Heart right ventricle (tissue), 16 donors: ENCODE measurements at regions not wholly inside any gene's neighbourhood (a gene's known extent, or its start where the extent isn't known, plus 50 kb on each side); places are given as distances from the start of the nearest gene placed in this dataset.

ENCODE experiments used
- ATAC-seq, 8 donors: fragments of 200-7000 bp; cut with Tn5 transposase; one replicate each; pipeline ENCODE4 v1.9.1; 2020; ENCODE audit warnings: mild to moderate bottlenecking in 8 of 8, moderate library complexity in 8 of 8, moderate number of reproducible peaks in 1 of 8
- DNase-seq, 2 donors: peaks; one replicate each; pipeline ENCODE4 v3.0.0-alpha.2; 2020
- H3K27ac ChIP-seq, 10 donors: fragments of 200-600 bp; sonication (generic) in 2 of 10; one replicate each; pipeline versions ENCODE4 v1.5.0 to v1.8.0; 2020 to 2022; ENCODE audit warnings: mild to moderate bottlenecking in 3 of 10
- H3K27me3 ChIP-seq, 7 donors: fragments of 200-600 bp; one replicate each; pipeline ENCODE4 v1.8.0; 2021 to 2022; ENCODE audit warnings: mild to moderate bottlenecking in 2 of 7
- H3K36me3 ChIP-seq, 9 donors: fragments of 200-600 bp; sonication (generic) in 1 of 9; one replicate each; pipeline versions ENCODE4 v1.5.0 to v1.8.0; 2020 to 2022; ENCODE audit warnings: mild to moderate bottlenecking in 2 of 9
- H3K4me1 ChIP-seq, 9 donors: fragments of 200-600 bp; sonication (generic) in 1 of 9; one replicate each; pipeline versions ENCODE4 v1.5.0 to v1.8.0; 2020 to 2022; ENCODE audit warnings: mild to moderate bottlenecking in 4 of 9
- H3K4me3 ChIP-seq, 10 donors: fragments of 200-600 bp; sonication (generic) in 2 of 10; one replicate each; pipeline versions ENCODE4 v1.5.0 to v1.8.0; 2020 to 2022; ENCODE audit warnings: mild to moderate bottlenecking in 7 of 10, moderate library complexity in 2 of 10
- H3K9me3 ChIP-seq, 11 donors: fragments of 200-600 bp in 10 of 11; sonication (generic) in 2 of 11; one replicate each; pipeline versions ENCODE4 v1.5.0 to v1.8.0; 2013 to 2022; ENCODE audit warnings: mild to moderate bottlenecking in 2 of 11, control low read depth in 1 of 11, moderate library complexity in 1 of 11
- WGBS, 2 donors: extraction: QIAGEN DNeasy Blood & Tissue Kit; methylation state at CpG; one replicate each; pipeline ENCODE4 v1.1.7; 2013; ENCODE audit warnings: inconsistent platforms in 1 of 2; 5-methylcytosine and 5-hydroxymethylcytosine counted together
- intact Hi-C, 10 donors: fragments of 100-400 bp; cut with DNase I; formaldehyde crosslinking; loops; one replicate each; pipeline versions ENCODE4 v1.11.1 to v1.14.2; 2022
- TF ChIP-seq, protein P1 (sequence below), 9 donors: fragments of 200-600 bp; sonication (generic) in 2 of 9; IDR thresholded peaks; one replicate each; pipeline versions ENCODE4 v1.5.0 to v1.8.0; 2021 to 2022; ENCODE audit warnings: antibody characterized with exemption in 9 of 9, mild to moderate bottlenecking in 5 of 9, moderate library complexity in 1 of 9
- donor health status: Arrhythmogenic right ventricular cardiomyopathy.
- donor health status: ischemic (EF 13 %, LVEDD 7.1; RV severe dilation, severe dysfunction).
- donor health status: healthy with polysubstance abuse.
- donor health status: DM: no; HTN: yes; CAD: no.
- donor health status: DM: no; HTN: no; CAD: no.
- donor health status: ischemic (EF 25% LVEDD 6.9; RV normal size, moderate dysfunction).
- donor health status: ischemic (EF 25% LVEDD 5.7; RV mildly dilated, moderate dysfunction).
- donor health status: healthy.
- donor health status: DM: yes; HTN: yes; CAD: no.
- donor health status: Ischemic cardiomyopathy.
- donor health status: ischemic (EF 35%, LVEDD 5.7; RV mildly dilated, moderate dysfunction).
- donor health status: nonischemic (EF 11% LVEDD 7.7; RV severe dilation, severe dysfunction).
- donor health status: DM: yes; HTN: yes; CAD: no.
- donor health status: PGD.
- donor health status: ischemic (EF 29% LVEDD 5.4; RV normal size, mild dysfunction).
- donor health status: nonischemic (EF 23%, LVEDD 6.1; RV moderate dilation, normal function).

DNA sequence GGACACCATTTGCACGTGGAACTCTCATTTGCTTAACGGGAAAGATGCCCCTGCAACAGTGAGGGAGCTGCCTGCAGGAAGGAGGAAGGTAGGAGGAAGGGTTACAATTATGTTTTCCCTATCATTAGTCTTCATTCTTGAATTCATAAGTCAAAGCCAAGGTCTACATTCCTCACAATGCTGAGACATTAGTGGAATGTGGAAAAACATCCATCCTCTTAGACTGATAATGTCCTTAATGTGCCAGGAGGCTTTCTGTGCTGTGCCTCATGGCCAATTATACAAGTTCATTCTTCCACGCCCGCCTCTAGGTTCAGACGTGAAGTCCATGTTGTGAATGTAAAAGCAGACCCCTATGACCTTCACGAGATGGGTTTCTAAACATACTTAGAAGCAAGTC is 1212.4 kb upstream of the TMEM132C start:
- Histone ChIP-seq H3K4me3 (no peak overlapping the region), H3K27me3 (no peaks in the 10 kb centered on the region), H3K27ac (no peak overlapping the region), H3K4me1 (no peaks in the 10 kb centered on the region), H3K36me3 (no peaks in the 10 kb centered on the region), H3K9me3 (no peaks in the 10 kb centered on the region)
- intact Hi-C loops, result no loop called here
- no peak for DNase-seq
- TF ChIP-seq, protein P1, sequence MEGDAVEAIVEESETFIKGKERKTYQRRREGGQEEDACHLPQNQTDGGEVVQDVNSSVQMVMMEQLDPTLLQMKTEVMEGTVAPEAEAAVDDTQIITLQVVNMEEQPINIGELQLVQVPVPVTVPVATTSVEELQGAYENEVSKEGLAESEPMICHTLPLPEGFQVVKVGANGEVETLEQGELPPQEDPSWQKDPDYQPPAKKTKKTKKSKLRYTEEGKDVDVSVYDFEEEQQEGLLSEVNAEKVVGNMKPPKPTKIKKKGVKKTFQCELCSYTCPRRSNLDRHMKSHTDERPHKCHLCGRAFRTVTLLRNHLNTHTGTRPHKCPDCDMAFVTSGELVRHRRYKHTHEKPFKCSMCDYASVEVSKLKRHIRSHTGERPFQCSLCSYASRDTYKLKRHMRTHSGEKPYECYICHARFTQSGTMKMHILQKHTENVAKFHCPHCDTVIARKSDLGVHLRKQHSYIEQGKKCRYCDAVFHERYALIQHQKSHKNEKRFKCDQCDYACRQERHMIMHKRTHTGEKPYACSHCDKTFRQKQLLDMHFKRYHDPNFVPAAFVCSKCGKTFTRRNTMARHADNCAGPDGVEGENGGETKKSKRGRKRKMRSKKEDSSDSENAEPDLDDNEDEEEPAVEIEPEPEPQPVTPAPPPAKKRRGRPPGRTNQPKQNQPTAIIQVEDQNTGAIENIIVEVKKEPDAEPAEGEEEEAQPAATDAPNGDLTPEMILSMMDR (IDR thresholded peaks at IDR 0.05), result no peak
- WGBS, 2 donors, result 43 to 61% methylated on average over 6 of the region's 6 CpGs
- ATAC-seq, result no peak

DNA sequence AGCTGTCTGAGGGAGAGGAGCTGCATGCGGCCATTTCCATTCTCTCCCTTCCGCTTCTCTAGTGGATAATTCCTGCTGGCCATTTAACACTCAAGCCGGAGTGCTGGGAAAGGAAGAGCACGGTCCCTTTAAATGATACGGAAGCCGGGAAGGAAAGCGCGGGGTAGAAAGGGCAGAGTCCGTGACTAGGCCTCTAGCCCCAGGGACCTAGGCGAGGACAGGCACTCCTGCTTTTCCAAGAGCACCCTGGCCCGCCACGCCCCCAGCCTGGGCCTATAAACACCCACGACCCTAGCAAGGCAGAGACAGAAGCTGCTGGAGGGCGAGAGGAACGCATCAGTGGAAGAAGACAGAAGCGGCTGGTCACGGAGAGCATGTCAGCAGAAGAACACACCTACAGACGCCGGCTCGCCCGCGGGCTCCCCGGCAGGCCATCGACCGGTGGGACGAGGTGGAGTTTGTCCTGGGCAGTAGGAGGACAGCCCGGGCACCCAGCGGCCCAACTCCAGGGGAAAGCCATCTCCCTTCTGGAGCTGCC is 1206.6 kb upstream of the TMEM132C start:
- DNase-seq, result no peak
- no peaks in the 10 kb centered on the region for H3K4me1 ChIP-seq
- H3K27ac ChIP-seq, result no peak overlapping the region
- H3K4me3 ChIP-seq, result peak overlapping the region in 2 of 10 donors; percentile 1 to 8
- ATAC-seq, result peak in 1 of 8 donors; percentile 35
- H3K27me3 ChIP-seq, result peaks cover 0 to 8% (median 0%) of the 10 kb centered on the region in 7 donors
- no peaks in the 10 kb centered on the region for H3K9me3 ChIP-seq
- H3K36me3 ChIP-seq, result no peaks in the 10 kb centered on the region
- intact Hi-C loops, result no loop called here
- TF ChIP-seq, protein P1 (IDR thresholded peaks at IDR 0.05), result no peak
- 80 to 84% methylated on average over 28 of the region's 28 CpGs for WGBS, 2 donors

DNA sequence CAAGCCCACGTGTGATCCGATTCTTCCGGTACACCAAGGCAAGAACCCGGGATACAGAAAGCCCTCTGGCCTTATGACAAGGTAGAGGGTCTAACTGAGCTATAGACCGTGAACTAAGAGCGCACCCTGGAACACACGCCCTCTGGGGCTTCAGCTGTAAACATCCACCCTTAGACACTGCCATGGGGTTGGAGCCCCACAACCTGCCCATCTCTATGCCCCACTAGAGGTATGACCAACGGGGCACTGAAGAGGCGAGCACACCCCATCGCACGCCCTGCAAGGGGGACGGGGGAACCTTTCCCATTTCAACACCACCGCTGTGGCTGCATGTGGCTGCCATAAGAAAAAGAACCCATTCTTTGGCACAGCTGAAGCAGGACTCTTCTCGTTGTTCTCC is 1206.0 kb upstream of the TMEM132C start:
- intact Hi-C loops, result no loop called here
- Histone ChIP-seq H3K4me1 (no peaks in the 10 kb centered on the region), H3K4me3 (peak overlapping the region in 2 of 10 donors; percentile 1 to 8), H3K27me3 (peaks cover 0 to 8% (median 0%) of the 10 kb centered on the region in 7 donors), H3K36me3 (no peaks in the 10 kb centered on the region), H3K27ac (no peak overlapping the region), H3K9me3 (no peaks in the 10 kb centered on the region)
- ATAC-seq (no peak), DNase-seq (no peak)
- TF ChIP-seq, protein P1 (IDR thresholded peaks at IDR 0.05), result no peak
- WGBS, 2 donors, result 91 to 93% methylated on average over 14 of the region's 14 CpGs

DNA sequence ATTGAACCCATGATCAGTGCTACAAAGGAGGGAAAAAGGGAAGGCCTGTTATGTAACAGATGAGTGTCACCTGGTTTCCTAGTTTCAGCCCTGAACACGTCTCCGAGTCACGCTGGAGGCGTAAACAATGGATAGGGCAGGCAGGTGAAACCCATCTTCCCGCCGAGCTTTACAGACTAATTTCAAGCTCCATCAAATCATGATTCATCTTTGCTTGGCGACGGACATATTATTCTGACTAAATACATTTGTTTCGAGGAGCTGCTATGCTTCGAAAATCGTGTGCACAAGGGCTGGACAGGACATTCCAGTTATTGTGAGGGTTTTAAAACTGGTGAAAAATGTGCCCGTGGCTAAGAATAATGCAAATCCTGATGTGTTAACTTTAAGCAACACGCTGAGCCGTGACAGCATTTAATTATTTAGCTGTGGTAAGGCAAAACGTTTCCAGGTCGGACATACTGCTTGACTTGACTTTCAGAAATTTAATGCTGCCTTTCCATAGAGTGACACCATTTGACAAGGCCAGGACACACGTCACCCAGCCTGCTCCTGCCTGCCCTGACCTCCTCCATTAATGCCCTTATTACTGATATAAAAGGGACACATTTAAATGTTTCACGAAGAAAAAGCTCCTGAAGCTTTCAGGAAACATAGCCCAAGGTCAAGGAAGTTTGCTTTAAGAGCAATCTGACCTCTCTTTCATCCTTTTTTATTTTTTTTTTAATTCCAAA is 1203.5 kb upstream of the TMEM132C start:
- H3K27ac ChIP-seq, result no peak overlapping the region
- no peaks in the 10 kb centered on the region for H3K9me3 ChIP-seq
- H3K36me3 ChIP-seq, result no peaks in the 10 kb centered on the region
- H3K4me1 ChIP-seq, result no peaks in the 10 kb centered on the region
- intact Hi-C loops, result no loop called here
- H3K27me3 ChIP-seq, result peaks cover 0 to 8% (median 0%) of the 10 kb centered on the region in 7 donors
- TF ChIP-seq, protein P1 (IDR thresholded peaks at IDR 0.05), result no peak
- no peak overlapping the region for H3K4me3 ChIP-seq
- WGBS, 2 donors, result 85% methylated on average over 18 of the region's 18 CpGs
- ATAC-seq, result no peak
- no peak for DNase-seq
